Left renal pelvis (tissue), 4 donors: ENCODE measurements at regions not wholly inside any gene's neighbourhood (a gene's known extent, or its start where the extent isn't known, plus 50 kb on each side); places are given as distances from the start of the nearest gene placed in this dataset.
"Not testable (repeated sequence)": the region's sequence is repeated elsewhere in the genome, so short reads cannot be mapped to it uniquely, and the experiment has no call there.

Experiments
- DNase-seq, 4 donors: peaks; one replicate each; pipeline ENCODE4 v3.0.0-alpha.2; 2013; ENCODE audit warnings: low read depth in 4 of 4, low spot score in 3 of 4

GRCh38 chr2:105509269-105510086 lies 110.6 kb upstream of the FHL2 start:
- no peak for DNase-seq

GRCh38 chr2:105506860-105507259 lies 108.0 kb upstream of the FHL2 start:
- not testable (repeated sequence) for DNase-seq

- DNase-seq: no peak
Observed at GRCh38 chr2:105504459-105504858, 105.6 kb upstream of the FHL2 start.

GRCh38 chr2:105502625-105503334 lies 103.9 kb upstream of the FHL2 start:
- no peak for DNase-seq

GRCh38 chr2:105498281-105498846 lies 99.5 kb upstream of the FHL2 start:
- no peak for DNase-seq

GRCh38 chr2:105497094-105497493 lies 98.2 kb upstream of the FHL2 start:
- no peak for DNase-seq

GRCh38 chr2:105496271-105496670 lies 97.4 kb upstream of the FHL2 start:
- no peak for DNase-seq

GRCh38 chr2:105494683-105495425 lies 96.0 kb upstream of the FHL2 start:
- DNase-seq: no peak

GRCh38 chr2:105490956-105491355 lies 92.1 kb upstream of the FHL2 start:
- DNase-seq: no peak

- DNase-seq: no peak
Observed at GRCh38 chr2:105490204-105490603, 91.4 kb upstream of the FHL2 start.

GRCh38 chr2:105489168-105489878 lies 90.5 kb upstream of the FHL2 start:
- no peak for DNase-seq

GRCh38 chr2:105488285-105488684 lies 89.4 kb upstream of the FHL2 start:
- DNase-seq: no peak

GRCh38 chr2:105487142-105488069 lies 88.6 kb upstream of the FHL2 start:
- no peak for DNase-seq

- DNase-seq: no peak
Observed at GRCh38 chr2:105486762-105487141, 87.9 kb upstream of the FHL2 start.

GRCh38 chr2:105478670-105479069 lies 79.8 kb upstream of the FHL2 start:
- DNase-seq: no peak

- DNase-seq: not testable (repeated sequence)
Observed at GRCh38 chr2:105477050-105477620, 78.3 kb upstream of the FHL2 start.

- no peak for DNase-seq
Observed at GRCh38 chr2:105473011-105473410, 74.2 kb upstream of the FHL2 start.

- DNase-seq: no peak
Observed at GRCh38 chr2:105470979-105471378, 72.1 kb upstream of the FHL2 start.

- no peak for DNase-seq
Observed at GRCh38 chr2:105469781-105470180, 70.9 kb upstream of the FHL2 start.
